COLO668 (cell line): ENCODE measurements at regions not wholly inside any gene's neighbourhood (a gene's known extent, or its start where the extent isn't known, plus 50 kb on each side); places are given as distances from the start of the nearest gene placed in this dataset.

Source experiments
- DNase-seq: peaks from one replicate; lab custom pipeline; 2025; ENCODE audit not compliant: unreplicated experiment; lab: John Stamatoyannopoulos, UW

DNA sequence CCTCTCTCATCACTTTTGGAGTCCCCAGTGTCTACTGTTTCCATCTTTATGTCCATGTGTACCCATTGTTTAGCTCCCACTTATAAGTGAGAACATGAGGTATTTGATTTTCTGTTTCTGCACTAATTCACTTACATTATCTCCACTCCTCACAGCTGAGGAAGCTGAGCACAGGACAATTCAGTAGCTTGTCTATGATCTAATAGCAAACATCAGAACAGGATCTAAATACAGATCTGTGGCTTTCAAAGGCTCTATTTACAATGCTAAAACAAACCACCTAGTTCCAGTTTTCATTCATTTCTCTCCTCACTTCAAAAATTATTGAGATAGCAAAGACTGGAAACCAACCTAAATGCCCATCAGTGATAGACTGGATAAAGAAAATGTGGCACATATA, 52.0 kb upstream of the DDX18 start:
- no peak for DNase-seq

DNA sequence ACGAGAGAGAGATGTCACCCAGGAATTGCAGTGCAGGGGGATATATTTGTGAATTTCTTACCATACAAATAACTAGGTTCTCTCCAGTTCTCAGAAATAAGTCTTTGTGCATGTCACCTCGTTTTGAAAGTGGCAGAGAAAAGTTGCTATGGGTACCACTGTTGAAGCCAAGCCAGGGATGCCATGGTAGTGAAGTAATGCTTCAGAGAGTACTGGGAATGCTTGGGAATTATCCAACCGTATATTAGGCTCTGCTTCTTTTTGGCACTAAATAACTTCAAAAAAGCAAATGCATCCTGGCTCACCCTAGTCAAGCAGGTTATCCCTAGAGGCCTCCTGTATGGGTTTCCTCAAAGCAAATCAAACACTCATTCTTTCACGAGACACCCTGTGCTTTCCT, 50.7 kb upstream of the DDX18 start:
- no peak for DNase-seq
